CD4-positive, alpha-beta T cell (primary cell): ENCODE measurements at regions not wholly inside any gene's neighbourhood (a gene's known extent, or its start where the extent isn't known, plus 50 kb on each side); places are given as distances from the start of the nearest gene placed in this dataset.

ENCODE experiments used
- ATAC-seq: fragments of 200-7000 bp; cut with Tn5 transposase; one replicate; pipeline ENCODE4 v1.10.0; 2022; ENCODE audit warnings: mild to moderate bottlenecking; ENCODE audit not compliant: poor library complexity
- CTCF ChIA-PET: fragments of 350-600 bp; sonication (Branson Sonifier 250); formaldehyde crosslinking; loops from one replicate; lab custom pipeline; 2021; ENCODE audit warnings: antibody characterized with exemption, inconsistent platforms; lab: Charles Lee
- POLR2A ChIA-PET: fragments of 350-600 bp; sonication (Branson Sonifier 250); formaldehyde crosslinking; loops from one replicate; lab custom pipeline; 2021; ENCODE audit warnings: antibody characterized with exemption, inconsistent platforms; lab: Charles Lee
- DNase-seq, 14 experiments: peaks; one replicate each; pipeline ENCODE4 v3.0.0-alpha.2; 2013 to 2020; ENCODE audit warnings: mixed read lengths in 2 of 14
- H3K27ac ChIP-seq, 2 donors: one replicate each; pipeline versions ENCODE4 v1.5.1 to v1.7.0; 2013; ENCODE audit warnings: low read length in 2 of 2, low read depth in 1 of 2, mild to moderate bottlenecking in 1 of 2
- H3K27me3 ChIP-seq, 2 experiments: 1 replicate in 1 of 2; 2 replicates in 1 of 2; pipeline versions ENCODE4 v1.6.1 to v1.7.0; 2013; ENCODE audit warnings: low read length in 2 of 2, control low read depth in 1 of 2, mild to moderate bottlenecking in 1 of 2, moderate library complexity in 1 of 2; ENCODE audit not compliant: insufficient read depth in 2 of 2, control insufficient read depth in 1 of 2
- H3K36me3 ChIP-seq: one replicate; pipeline ENCODE4 v1.6.1; 2013; ENCODE audit warnings: low read length, control low read depth; ENCODE audit not compliant: insufficient read depth
- H3K4me1 ChIP-seq: one replicate; pipeline ENCODE4 v1.6.1; 2013; ENCODE audit warnings: low read length, control low read depth; ENCODE audit not compliant: insufficient read depth
- H3K4me3 ChIP-seq: one replicate; pipeline ENCODE4 v1.5.1; 2013; ENCODE audit warnings: mild to moderate bottlenecking, low read length, moderate library complexity
- H3K9me3 ChIP-seq, 2 experiments: 1 replicate in 1 of 2; 2 replicates in 1 of 2; pipeline versions ENCODE4 v1.6.1 to v1.7.0; 2013; ENCODE audit warnings: low read length in 2 of 2, mild to moderate bottlenecking in 2 of 2, control low read depth in 1 of 2, moderate library complexity in 1 of 2; ENCODE audit not compliant: control insufficient read depth in 1 of 2, insufficient read depth in 1 of 2
- H3K27ac Mint-ChIP-seq: one replicate; pipeline ENCODE4 v1.8.0; 2020; ENCODE audit warnings: mixed read lengths
- H3K27me3 Mint-ChIP-seq: one replicate; pipeline ENCODE4 v1.8.0; 2021; ENCODE audit warnings: mixed read lengths
- H3K36me3 Mint-ChIP-seq: one replicate; pipeline ENCODE4 v1.8.0; 2021; ENCODE audit warnings: low read depth, mixed read lengths
- H3K4me1 Mint-ChIP-seq: one replicate; pipeline ENCODE4 v1.8.0; 2021; ENCODE audit warnings: low read depth, mixed read lengths
- H3K4me3 Mint-ChIP-seq: one replicate; pipeline ENCODE4 v1.8.0; 2020; ENCODE audit warnings: mild to moderate bottlenecking, mixed read lengths
- H3K9me3 Mint-ChIP-seq: one replicate; pipeline ENCODE4 v1.8.0; 2020; ENCODE audit warnings: mixed read lengths
- CTCF ChIP-seq: fragments of 200-600 bp; IDR thresholded peaks from one replicate; pipeline ENCODE4 v1.8.0; 2022; ENCODE audit warnings: antibody characterized with exemption, mild to moderate bottlenecking
- intact Hi-C, 2 experiments: fragments of 100-400 bp; cut with DNase I in 1 of 2; cut with micrococcal nuclease in 1 of 2; formaldehyde crosslinking; loops; one replicate each; pipeline versions ENCODE4 v1.15.1 to v1.9.0; 2023 to 2025; cut with DNase I, micrococcal nuclease

GRCh38 chr4:126697748-126698147 lies 935.0 kb upstream of the INTU start:
- H3K27ac ChIP-seq, result no peak overlapping the region
- H3K27me3 ChIP-seq, result no peaks in the 10 kb centered on the region
- no peaks in the 10 kb centered on the region for H3K9me3 ChIP-seq
- ATAC-seq, result no peak
- ChIA-PET CTCF (no interaction called here), POLR2A (no interaction called here)
- no peaks in the 10 kb centered on the region for H3K4me1 ChIP-seq
- H3K4me3 ChIP-seq, result no peak overlapping the region
- no peaks in the 10 kb centered on the region for H3K36me3 ChIP-seq
- no peaks in the 10 kb centered on the region for H3K36me3 Mint-ChIP-seq
- no peak overlapping the region for H3K27ac Mint-ChIP-seq
- intact Hi-C loops, result no loop called here
- H3K4me3 Mint-ChIP-seq, result no peak overlapping the region
- H3K9me3 Mint-ChIP-seq, result peaks cover 3% of the 10 kb centered on the region
- H3K27me3 Mint-ChIP-seq, result no peaks in the 10 kb centered on the region
- TF ChIP-seq CTCF, result no peak
- DNase-seq, result no peak
- no peaks in the 10 kb centered on the region for H3K4me1 Mint-ChIP-seq

- Mint-ChIP-seq H3K9me3 (peaks cover 3% of the 10 kb centered on the region), H3K27me3 (no peaks in the 10 kb centered on the region), H3K27ac (no peak overlapping the region), H3K36me3 (no peaks in the 10 kb centered on the region), H3K4me3 (no peak overlapping the region), H3K4me1 (no peaks in the 10 kb centered on the region)
- no peak overlapping the region for H3K4me3 ChIP-seq
- H3K9me3 ChIP-seq, result no peaks in the 10 kb centered on the region
- H3K36me3 ChIP-seq, result no peaks in the 10 kb centered on the region
- POLR2A ChIA-PET, result no interaction called here
- no peaks in the 10 kb centered on the region for H3K27me3 ChIP-seq
- CTCF ChIA-PET, result no interaction called here
- intact Hi-C loops, result no loop called here
- no peak for TF ChIP-seq CTCF
- no peak overlapping the region for H3K27ac ChIP-seq
- ATAC-seq (no peak), DNase-seq (no peak)
- no peaks in the 10 kb centered on the region for H3K4me1 ChIP-seq
These were observed 934.5 kb upstream of the INTU start for GRCh38 chr4:126698224-126698623.

- POLR2A ChIA-PET, result no interaction called here
- no peaks in the 10 kb centered on the region for H3K36me3 Mint-ChIP-seq
- H3K27ac ChIP-seq, result no peak overlapping the region
- no peaks in the 10 kb centered on the region for H3K27me3 ChIP-seq
- peaks cover 6% of the 10 kb centered on the region for H3K9me3 Mint-ChIP-seq
- TF ChIP-seq CTCF, result no peak
- H3K36me3 ChIP-seq, result no peaks in the 10 kb centered on the region
- ATAC-seq (no peak), DNase-seq (no peak)
- no peaks in the 10 kb centered on the region for H3K9me3 ChIP-seq
- H3K4me3 ChIP-seq, result no peak overlapping the region
- H3K4me1 Mint-ChIP-seq, result no peaks in the 10 kb centered on the region
- no peak overlapping the region for H3K27ac Mint-ChIP-seq
- H3K27me3 Mint-ChIP-seq, result no peaks in the 10 kb centered on the region
- no peaks in the 10 kb centered on the region for H3K4me1 ChIP-seq
- CTCF ChIA-PET, result no interaction called here
- no peak overlapping the region for H3K4me3 Mint-ChIP-seq
- intact Hi-C loops, result no loop called here
These were observed 931.0 kb upstream of the INTU start for GRCh38 chr4:126701756-126702155.
